ENCODE measurements at regions not wholly inside any gene's neighbourhood (a gene's known extent, or its start where the extent isn't known, plus 50 kb on each side); places are given as distances from the start of the nearest gene placed in this dataset.
"Not testable (repeated sequence)": the region's sequence is repeated elsewhere in the genome, so short reads cannot be mapped to it uniquely, and the experiment has no call there.

GRCh38 chr10:4274671-4275070 is 489.7 kb upstream of the KLF6 start:
- DNase-seq (ENCODE audit: low read depth in 2 of 3, low spot score in 2 of 3): not testable (repeated sequence)

- DNase-seq (ENCODE audit: low read depth in 2 of 3, low spot score in 2 of 3): no peak
Measured at GRCh38 chr10:4271193-4271592, 486.2 kb upstream of the KLF6 start.

- DNase-seq (ENCODE audit: low read depth in 2 of 3, low spot score in 2 of 3): no peak
Measured at GRCh38 chr10:4270116-4270515, 485.1 kb upstream of the KLF6 start.

- not testable (repeated sequence) for DNase-seq (ENCODE audit: low read depth in 2 of 3, low spot score in 2 of 3)
Measured at GRCh38 chr10:4268490-4268889, 483.5 kb upstream of the KLF6 start.

GRCh38 chr10:4267086-4267773 is 482.2 kb upstream of the KLF6 start:
- DNase-seq (ENCODE audit: low read depth in 2 of 3, low spot score in 2 of 3): no peak

- DNase-seq (ENCODE audit: low read depth in 2 of 3, low spot score in 2 of 3): no peak
Measured at GRCh38 chr10:4266416-4267085, 481.5 kb upstream of the KLF6 start.

- DNase-seq (ENCODE audit: low read depth in 2 of 3, low spot score in 2 of 3): no peak
Measured at GRCh38 chr10:4265964-4266363, 481.0 kb upstream of the KLF6 start.

- no peak for DNase-seq (ENCODE audit: low read depth in 2 of 3, low spot score in 2 of 3)
Measured at GRCh38 chr10:4264209-4264865, 479.3 kb upstream of the KLF6 start.

GRCh38 chr10:4263601-4263921 is 478.6 kb upstream of the KLF6 start:
- no peak for DNase-seq (ENCODE audit: low read depth in 2 of 3, low spot score in 2 of 3)

GRCh38 chr10:4262870-4263600 is 478.0 kb upstream of the KLF6 start:
- DNase-seq (ENCODE audit: low read depth in 2 of 3, low spot score in 2 of 3): no peak

GRCh38 chr10:4262449-4262848 is 477.4 kb upstream of the KLF6 start:
- DNase-seq (ENCODE audit: low read depth in 2 of 3, low spot score in 2 of 3): no peak

GRCh38 chr10:4260483-4261124 is 475.6 kb upstream of the KLF6 start:
- DNase-seq (ENCODE audit: low read depth in 2 of 3, low spot score in 2 of 3): no peak

- DNase-seq (ENCODE audit: low read depth in 2 of 3, low spot score in 2 of 3): no peak
Measured at GRCh38 chr10:4257939-4258465, 473.0 kb upstream of the KLF6 start.

- DNase-seq (ENCODE audit: low read depth in 2 of 3, low spot score in 2 of 3): no peak
Measured at GRCh38 chr10:4256971-4257370, 472.0 kb upstream of the KLF6 start.

- no peak for DNase-seq (ENCODE audit: low read depth in 2 of 3, low spot score in 2 of 3)
Measured at GRCh38 chr10:4255751-4256150, 470.7 kb upstream of the KLF6 start.

GRCh38 chr10:4254101-4254994 is 469.3 kb upstream of the KLF6 start:
- no peak for DNase-seq (ENCODE audit: low read depth in 2 of 3, low spot score in 2 of 3)

- no peak for DNase-seq (ENCODE audit: low read depth in 2 of 3, low spot score in 2 of 3)
Measured at GRCh38 chr10:4252701-4253100, 467.7 kb upstream of the KLF6 start.

- DNase-seq (ENCODE audit: low read depth in 2 of 3, low spot score in 2 of 3): no peak
Measured at GRCh38 chr10:4250587-4250887, 465.5 kb upstream of the KLF6 start.

- DNase-seq (ENCODE audit: low read depth in 2 of 3, low spot score in 2 of 3): no peak
Measured at GRCh38 chr10:4249841-4250586, 465.0 kb upstream of the KLF6 start.

GRCh38 chr10:4247379-4247778 is 462.4 kb upstream of the KLF6 start:
- DNase-seq (ENCODE audit: low read depth in 2 of 3, low spot score in 2 of 3): no peak

Measured in activated CD8-positive, alpha-beta memory T cell treated with anti-CD3 and anti-CD28 coated beads for 48 hours (primary cell).